SW 1271 (cell line): ENCODE measurements at regions not wholly inside any gene's neighbourhood (a gene's known extent, or its start where the extent isn't known, plus 50 kb on each side); places are given as distances from the start of the nearest gene placed in this dataset.

Experiments used
- DNase-seq, 2 experiments: peaks; one replicate each; lab custom pipeline; 2025; lab: John Stamatoyannopoulos, UW

GRCh38 chr2:78967294-78967693 lies 58.2 kb upstream of the REG3G start:
- no peak for DNase-seq

- no peak for DNase-seq
Observed at GRCh38 chr2:78973630-78974029, 51.9 kb upstream of the REG3G start.
